ENCODE measurements at regions not wholly inside any gene's neighbourhood (a gene's known extent, or its start where the extent isn't known, plus 50 kb on each side); places are given as distances from the start of the nearest gene placed in this dataset.

DNA sequence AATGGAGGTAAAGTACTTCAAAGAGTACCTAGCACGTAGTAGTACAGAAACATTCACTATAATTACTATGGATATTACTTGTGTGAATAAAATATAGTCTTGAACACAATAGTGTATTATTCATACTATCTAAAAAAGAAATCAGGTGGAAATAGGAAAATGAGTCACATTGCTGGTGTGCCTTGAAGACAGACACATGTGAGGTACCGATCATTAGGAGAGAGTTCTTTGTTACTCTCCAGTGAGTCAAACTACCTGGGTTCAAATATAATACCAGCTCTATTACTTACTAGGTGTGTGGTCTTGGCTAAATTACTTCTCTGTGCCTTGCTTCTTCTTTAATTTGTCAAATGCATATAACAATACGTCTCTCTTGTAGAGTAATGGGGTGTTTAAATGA is 50.8 kb upstream of the BEND6 start:
- no peak overlapping the region for H3K4me3 ChIP-seq (ENCODE audit: low read depth, low read length)
- DNase-seq (ENCODE audit: low read depth): no peak
- no peak for TF ChIP-seq CTCF (conservative IDR thresholded peaks at IDR 0.05; ENCODE audit: low read depth, low read length)

- H3K4me3 ChIP-seq (ENCODE audit: low read depth, low read length): no peak overlapping the region
- peak; percentile 73 for TF ChIP-seq CTCF (conservative IDR thresholded peaks at IDR 0.05; ENCODE audit: low read depth, low read length)
- no peak for DNase-seq (ENCODE audit: low read depth)
Measured at GRCh38 chr6:56902641-56903464, 52.1 kb upstream of the BEND6 start.

- no peak overlapping the region for H3K4me3 ChIP-seq (ENCODE audit: low read depth, low read length)
- no peak for TF ChIP-seq CTCF (conservative IDR thresholded peaks at IDR 0.05; ENCODE audit: low read depth, low read length)
- DNase-seq (ENCODE audit: low read depth): no peak
Measured at GRCh38 chr6:56900784-56901183, 54.1 kb upstream of the BEND6 start.

GRCh38 chr6:56899753-56900152 is 55.2 kb upstream of the BEND6 start:
- TF ChIP-seq CTCF (conservative IDR thresholded peaks at IDR 0.05; ENCODE audit: low read depth, low read length): no peak
- DNase-seq (ENCODE audit: low read depth): no peak
- H3K4me3 ChIP-seq (ENCODE audit: low read depth, low read length): no peak overlapping the region

- no peak for DNase-seq (ENCODE audit: low read depth)
- TF ChIP-seq CTCF (conservative IDR thresholded peaks at IDR 0.05; ENCODE audit: low read depth, low read length): no peak
- H3K4me3 ChIP-seq (ENCODE audit: low read depth, low read length): no peak overlapping the region
Measured at GRCh38 chr6:56899311-56899710, 55.6 kb upstream of the BEND6 start.

DNA sequence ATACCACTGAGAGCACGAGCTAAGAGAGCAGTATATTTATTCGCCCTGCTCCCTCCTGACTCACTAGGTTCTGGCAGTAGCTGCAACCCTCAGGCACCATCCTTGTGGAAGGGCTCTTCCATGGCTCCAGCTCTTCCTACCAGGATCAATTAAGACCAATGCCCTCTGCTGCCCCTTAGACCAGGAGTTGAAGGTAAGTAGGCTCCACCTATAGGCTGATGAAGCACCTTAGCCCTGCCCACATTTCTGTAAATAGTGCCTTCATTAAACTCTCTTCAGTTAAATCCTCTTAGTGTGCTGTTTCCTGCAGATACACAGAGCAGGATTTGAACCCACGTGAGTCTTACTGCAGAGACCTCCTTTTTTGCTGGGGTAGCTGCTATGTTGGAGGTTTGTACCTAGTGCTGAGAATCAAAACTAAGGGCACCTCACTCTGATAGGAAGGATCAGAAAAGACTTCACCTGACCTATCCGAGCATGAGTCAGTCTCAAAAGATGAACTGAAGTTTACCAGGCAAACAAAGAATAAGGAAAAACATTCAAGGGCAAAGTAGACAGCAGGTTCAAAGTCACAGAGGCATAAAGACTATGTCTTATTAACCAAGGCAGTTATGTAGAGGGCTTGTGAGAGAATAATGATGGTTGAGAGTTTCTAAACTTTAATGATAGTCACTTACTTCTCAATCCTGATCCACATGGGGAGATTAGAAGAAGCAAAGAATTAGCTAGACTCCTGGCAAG is 56.9 kb upstream of the BEND6 start:
- H3K4me3 ChIP-seq (ENCODE audit: low read depth, low read length): no peak overlapping the region
- TF ChIP-seq CTCF (conservative IDR thresholded peaks at IDR 0.05; ENCODE audit: low read depth, low read length): no peak
- no peak for DNase-seq (ENCODE audit: low read depth)

All from epithelial cell of proximal tubule (primary cell).